HepG2 (cell line): ENCODE measurements at regions not wholly inside any gene's neighbourhood (a gene's known extent, or its start where the extent isn't known, plus 50 kb on each side); places are given as distances from the start of the nearest gene placed in this dataset.

Experiments
- ELF1 ChIP-seq: sonication (generic); formaldehyde crosslinking; IDR thresholded peaks from 2 replicates; pipeline ENCODE4 v1.4.0; 2020; ENCODE audit warnings: missing genetic modification reagents
- MAFF ChIP-seq: IDR thresholded peaks from 2 replicates; pipeline ENCODE4 v1.6.1; 2011; ENCODE audit warnings: low read depth, low read length, improper control_type of control experiment
- ZNF232 ChIP-seq: sonication (generic); formaldehyde crosslinking; IDR thresholded peaks from 2 replicates; pipeline ENCODE4 v1.4.0; 2020; ENCODE audit warnings: missing genetic modification reagents, borderline replicate concordance

- no peak for TF ChIP-seq ELF1
- TF ChIP-seq ZNF232 (CRISPR knock-in tag), result no peak
- no peak for TF ChIP-seq MAFF
Measured at GRCh38 chr20:24842274-24842917, 106.7 kb upstream of the CST7 start.
